ENCODE measurements at regions not wholly inside any gene's neighbourhood (a gene's known extent, or its start where the extent isn't known, plus 50 kb on each side); places are given as distances from the start of the nearest gene placed in this dataset.

GRCh38 chr21:28267449-28267848 lies 725.2 kb downstream of the LTN1 start:
- H3K9me2 ChIP-seq (replicated peaks; ENCODE audit: insufficient read depth, low read length) = no peaks in the 10 kb centered on the region
- H3K4me3 ChIP-seq (ENCODE audit: insufficient read depth, low read length, poor library complexity, severe bottlenecking) = no peak overlapping the region
- no peak overlapping the region for H3K9ac ChIP-seq (ENCODE audit: low read length)
- H3K36me3 ChIP-seq (ENCODE audit: low read length) = no peaks in the 10 kb centered on the region
- H3K79me2 ChIP-seq (ENCODE audit: insufficient read depth, low read length) = no peaks in the 10 kb centered on the region
- H3F3A ChIP-seq (ENCODE audit: insufficient read depth) = no peaks in the 10 kb centered on the region
- no peak overlapping the region for H3K4me2 ChIP-seq (ENCODE audit: low read depth, low read length, poor library complexity, severe bottlenecking)
- no peak overlapping the region for H2AFZ ChIP-seq (ENCODE audit: low read depth, low read length, severe bottlenecking)
- H3K27me3 ChIP-seq (ENCODE audit: low read length) = no peaks in the 10 kb centered on the region
- H3K27ac ChIP-seq (ENCODE audit: low read depth, low read length) = no peak overlapping the region
- H4K20me1 ChIP-seq (ENCODE audit: low read depth, low read length) = no peaks in the 10 kb centered on the region
- no peaks in the 10 kb centered on the region for H3K9me3 ChIP-seq (ENCODE audit: insufficient read depth, low read length)
- TF ChIP-seq EZH2phosphoT487 (conservative IDR thresholded peaks at IDR 0.05; ENCODE audit: low read length) = no peak
- TF ChIP-seq, protein P1, sequence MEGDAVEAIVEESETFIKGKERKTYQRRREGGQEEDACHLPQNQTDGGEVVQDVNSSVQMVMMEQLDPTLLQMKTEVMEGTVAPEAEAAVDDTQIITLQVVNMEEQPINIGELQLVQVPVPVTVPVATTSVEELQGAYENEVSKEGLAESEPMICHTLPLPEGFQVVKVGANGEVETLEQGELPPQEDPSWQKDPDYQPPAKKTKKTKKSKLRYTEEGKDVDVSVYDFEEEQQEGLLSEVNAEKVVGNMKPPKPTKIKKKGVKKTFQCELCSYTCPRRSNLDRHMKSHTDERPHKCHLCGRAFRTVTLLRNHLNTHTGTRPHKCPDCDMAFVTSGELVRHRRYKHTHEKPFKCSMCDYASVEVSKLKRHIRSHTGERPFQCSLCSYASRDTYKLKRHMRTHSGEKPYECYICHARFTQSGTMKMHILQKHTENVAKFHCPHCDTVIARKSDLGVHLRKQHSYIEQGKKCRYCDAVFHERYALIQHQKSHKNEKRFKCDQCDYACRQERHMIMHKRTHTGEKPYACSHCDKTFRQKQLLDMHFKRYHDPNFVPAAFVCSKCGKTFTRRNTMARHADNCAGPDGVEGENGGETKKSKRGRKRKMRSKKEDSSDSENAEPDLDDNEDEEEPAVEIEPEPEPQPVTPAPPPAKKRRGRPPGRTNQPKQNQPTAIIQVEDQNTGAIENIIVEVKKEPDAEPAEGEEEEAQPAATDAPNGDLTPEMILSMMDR (IDR thresholded peaks at IDR 0.05; ENCODE audit: insufficient read depth, low read length, poor library complexity, severe bottlenecking) = no peak

- no peaks in the 10 kb centered on the region for H3K9me2 ChIP-seq (replicated peaks; ENCODE audit: insufficient read depth, low read length)
- H3K27ac ChIP-seq (ENCODE audit: low read depth, low read length) = no peak overlapping the region
- H3F3A ChIP-seq (ENCODE audit: insufficient read depth) = no peaks in the 10 kb centered on the region
- no peaks in the 10 kb centered on the region for H3K27me3 ChIP-seq (ENCODE audit: low read length)
- TF ChIP-seq, protein P1 (IDR thresholded peaks at IDR 0.05; ENCODE audit: insufficient read depth, low read length, poor library complexity, severe bottlenecking) = no peak
- TF ChIP-seq EZH2phosphoT487 (conservative IDR thresholded peaks at IDR 0.05; ENCODE audit: low read length) = no peak
- no peak overlapping the region for H3K4me2 ChIP-seq (ENCODE audit: low read depth, low read length, poor library complexity, severe bottlenecking)
- H2AFZ ChIP-seq (ENCODE audit: low read depth, low read length, severe bottlenecking) = no peak overlapping the region
- H4K20me1 ChIP-seq (ENCODE audit: low read depth, low read length) = no peaks in the 10 kb centered on the region
- no peak overlapping the region for H3K9ac ChIP-seq (ENCODE audit: low read length)
- no peak overlapping the region for H3K4me3 ChIP-seq (ENCODE audit: insufficient read depth, low read length, poor library complexity, severe bottlenecking)
- no peaks in the 10 kb centered on the region for H3K9me3 ChIP-seq (ENCODE audit: insufficient read depth, low read length)
- H3K79me2 ChIP-seq (ENCODE audit: insufficient read depth, low read length) = no peaks in the 10 kb centered on the region
- H3K36me3 ChIP-seq (ENCODE audit: low read length) = no peaks in the 10 kb centered on the region
Measured at GRCh38 chr21:28266061-28266460, 726.6 kb downstream of the LTN1 start.

- Histone ChIP-seq H3K79me2 (ENCODE audit: insufficient read depth, low read length) (no peaks in the 10 kb centered on the region), H3K4me3 (ENCODE audit: insufficient read depth, low read length, poor library complexity, severe bottlenecking) (no peak overlapping the region), H2AFZ (ENCODE audit: low read depth, low read length, severe bottlenecking) (no peak overlapping the region), H3K9me3 (ENCODE audit: insufficient read depth, low read length) (no peaks in the 10 kb centered on the region), H3K27ac (ENCODE audit: low read depth, low read length) (no peak overlapping the region), H3K27me3 (ENCODE audit: low read length) (no peaks in the 10 kb centered on the region), H3K36me3 (ENCODE audit: low read length) (no peaks in the 10 kb centered on the region), H4K20me1 (ENCODE audit: low read depth, low read length) (no peaks in the 10 kb centered on the region), H3K4me2 (ENCODE audit: low read depth, low read length, poor library complexity, severe bottlenecking) (no peak overlapping the region), H3K9ac (ENCODE audit: low read length) (no peak overlapping the region), H3K9me2 (replicated peaks; ENCODE audit: insufficient read depth, low read length) (no peaks in the 10 kb centered on the region), H3F3A (ENCODE audit: insufficient read depth) (no peaks in the 10 kb centered on the region)
- no peak for TF ChIP-seq EZH2phosphoT487 (conservative IDR thresholded peaks at IDR 0.05; ENCODE audit: low read length)
Measured at GRCh38 chr21:28263974-28264373, 728.7 kb downstream of the LTN1 start.

DNA sequence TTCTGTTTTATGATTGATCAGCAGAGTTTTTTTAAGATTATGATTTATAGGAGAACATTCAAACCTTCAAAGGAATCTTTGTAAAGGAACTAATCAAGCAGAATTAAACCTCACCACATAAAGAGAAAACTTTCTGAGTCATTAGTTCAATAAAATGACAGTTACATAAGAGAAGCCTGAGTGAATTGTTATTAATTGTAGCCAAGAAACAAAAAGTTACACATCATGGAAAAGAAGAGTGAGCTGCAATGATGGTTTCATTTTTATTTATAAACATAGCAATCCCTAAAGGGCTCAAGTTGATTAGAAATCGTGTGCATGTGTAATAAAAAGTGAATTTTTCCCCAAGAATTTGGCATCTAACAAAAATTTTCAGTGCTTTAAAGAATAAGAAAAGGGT lies 731.4 kb downstream of the LTN1 start:
- Histone ChIP-seq H3K27me3 (ENCODE audit: low read length) (no peaks in the 10 kb centered on the region), H3K9me3 (ENCODE audit: insufficient read depth, low read length) (no peaks in the 10 kb centered on the region), H3K27ac (ENCODE audit: low read depth, low read length) (no peak overlapping the region), H3K79me2 (ENCODE audit: insufficient read depth, low read length) (no peaks in the 10 kb centered on the region), H2AFZ (ENCODE audit: low read depth, low read length, severe bottlenecking) (no peak overlapping the region), H3K36me3 (ENCODE audit: low read length) (no peaks in the 10 kb centered on the region), H3K4me3 (ENCODE audit: insufficient read depth, low read length, poor library complexity, severe bottlenecking) (no peak overlapping the region), H3K9ac (ENCODE audit: low read length) (no peak overlapping the region), H4K20me1 (ENCODE audit: low read depth, low read length) (no peaks in the 10 kb centered on the region), H3F3A (ENCODE audit: insufficient read depth) (no peaks in the 10 kb centered on the region), H3K9me2 (replicated peaks; ENCODE audit: insufficient read depth, low read length) (no peaks in the 10 kb centered on the region), H3K4me2 (ENCODE audit: low read depth, low read length, poor library complexity, severe bottlenecking) (no peak overlapping the region)
- TF ChIP-seq, protein P1 (IDR thresholded peaks at IDR 0.05; ENCODE audit: insufficient read depth, low read length, poor library complexity, severe bottlenecking) = no peak
- no peak for TF ChIP-seq EZH2phosphoT487 (conservative IDR thresholded peaks at IDR 0.05; ENCODE audit: low read length)
